AG04450 (cell line): ENCODE measurements at regions not wholly inside any gene's neighbourhood (a gene's known extent, or its start where the extent isn't known, plus 50 kb on each side); places are given as distances from the start of the nearest gene placed in this dataset.

Experiments
- CTCF ChIA-PET: fragments of 300-600, 350-600 bp; formaldehyde crosslinking; extraction: SDS; loops from one replicate; lab custom pipeline; 2022; ENCODE audit warnings: antibody characterized with exemption, inconsistent platforms; lab: Charles Lee
- POLR2A ChIA-PET: fragments of 350-600 bp; formaldehyde crosslinking; extraction: SDS; loops from one replicate; lab custom pipeline; 2021; ENCODE audit warnings: antibody characterized with exemption, inconsistent platforms; lab: Yijun Ruan, JAX
- DNase-seq: peaks from one replicate; pipeline ENCODE4 v3.0.0-alpha.2; 2011; ENCODE audit warnings: low read depth, low spot score
- H3K27ac ChIP-seq: one replicate; pipeline ENCODE4 v1.5.1; 2012; ENCODE audit warnings: low read depth, low read length, control low read depth
- H3K27me3 ChIP-seq: one replicate; pipeline ENCODE4 v1.6.0; 2012; ENCODE audit warnings: low read length; ENCODE audit not compliant: control insufficient read depth, insufficient read depth
- H3K4me3 ChIP-seq: 2 replicates; pipeline ENCODE4 v1.5.1; 2011; ENCODE audit warnings: mild to moderate bottlenecking, low read depth, low read length, control low read depth
- H3K9me3 ChIP-seq: 2 replicates; pipeline ENCODE4 v1.5.1; 2012; ENCODE audit warnings: low read length; ENCODE audit not compliant: control insufficient read depth, insufficient read depth
- CTCF ChIP-seq: IDR thresholded peaks from 2 replicates; pipeline ENCODE4 v1.5.1; 2011; ENCODE audit warnings: low read depth, low read length, control low read depth, inconsistent platforms

DNA sequence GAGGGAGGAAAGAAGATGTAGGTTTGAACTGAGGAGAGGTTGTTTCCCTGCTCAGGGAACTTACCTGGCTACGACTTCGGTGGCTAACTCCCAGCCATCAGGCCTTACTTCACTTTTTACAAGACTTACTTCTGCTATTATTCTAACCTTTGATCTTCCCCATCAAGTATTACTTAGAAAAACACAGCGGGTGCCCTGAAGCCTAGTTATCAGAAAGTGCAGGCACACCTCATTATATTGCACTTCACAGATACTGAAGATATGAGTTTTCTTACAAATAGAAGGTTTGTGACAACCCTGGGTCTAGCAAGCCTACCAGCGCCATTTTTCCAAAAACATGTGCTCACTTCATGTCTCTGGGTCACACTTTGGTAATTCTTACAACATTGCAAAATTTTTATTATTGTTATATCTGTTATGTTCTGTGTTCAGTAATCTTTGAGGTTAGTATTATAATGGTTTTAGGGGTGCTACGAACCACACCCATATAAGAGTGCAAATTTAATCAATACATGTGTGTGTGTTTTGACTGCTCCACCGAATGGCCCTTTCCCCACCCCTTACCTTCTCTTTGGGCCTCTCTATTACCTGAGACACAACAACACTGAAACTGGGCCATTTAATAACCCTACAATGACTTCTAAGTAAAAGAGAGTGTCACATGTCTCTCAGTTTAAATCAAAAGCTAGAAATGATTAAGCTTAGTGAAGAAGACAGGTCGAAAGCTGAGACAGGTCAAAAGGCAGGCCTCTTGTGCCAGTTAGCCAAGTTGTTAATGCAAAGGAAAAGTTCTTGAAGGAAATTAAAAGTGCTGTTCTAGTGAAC is 2102.7 kb upstream of the WWC1 start:
- H3K9me3 ChIP-seq: no peaks in the 10 kb centered on the region
- ChIA-PET CTCF (no interaction called here), POLR2A (no interaction called here)
- TF ChIP-seq CTCF: no peak
- no peaks in the 10 kb centered on the region for H3K27me3 ChIP-seq
- no peak overlapping the region for H3K4me3 ChIP-seq
- no peak for DNase-seq
- no peak overlapping the region for H3K27ac ChIP-seq

- H3K9me3 ChIP-seq: no peaks in the 10 kb centered on the region; the same call in 1 of the 2 replicates
Observed at GRCh38 chr5:166192696-166193095, 2098.7 kb upstream of the WWC1 start.

GRCh38 chr5:166195981-166196380 is 2095.5 kb upstream of the WWC1 start:
- H3K27me3 ChIP-seq: no peaks in the 10 kb centered on the region
- H3K27ac ChIP-seq: no peak overlapping the region
- CTCF ChIA-PET: no interaction called here

More at GRCh38 chr5:166192696-166193095, 2098.7 kb upstream of the WWC1 start:
- Histone ChIP-seq H3K4me3 (no peak overlapping the region), H3K27ac (no peak overlapping the region), H3K27me3 (no peaks in the 10 kb centered on the region)
- no peak for TF ChIP-seq CTCF
- ChIA-PET POLR2A (no interaction called here), CTCF (no interaction called here)
- DNase-seq: no peak

GRCh38 chr5:166200532-166200931 is 2090.9 kb upstream of the WWC1 start:
- DNase-seq: no peak
- ChIA-PET CTCF (no interaction called here), POLR2A (no interaction called here)
- H3K9me3 ChIP-seq: peaks cover 9% of the 10 kb centered on the region
- no peak overlapping the region for H3K27ac ChIP-seq
- H3K4me3 ChIP-seq: no peak overlapping the region
- no peak for TF ChIP-seq CTCF
- no peaks in the 10 kb centered on the region for H3K27me3 ChIP-seq

More at GRCh38 chr5:166195981-166196380, 2095.5 kb upstream of the WWC1 start:
- H3K4me3 ChIP-seq: no peak overlapping the region
- DNase-seq: no peak
- TF ChIP-seq CTCF: no peak
- POLR2A ChIA-PET: no interaction called here
- H3K9me3 ChIP-seq: peaks cover 3% of the 10 kb centered on the region; the same call in 1 of the 2 replicates

GRCh38 chr5:166211640-166212039 is 2079.8 kb upstream of the WWC1 start:
- Histone ChIP-seq H3K27me3 (no peaks in the 10 kb centered on the region), H3K27ac (no peak overlapping the region), H3K9me3 (peaks cover 13% of the 10 kb centered on the region), H3K4me3 (no peak overlapping the region)
- POLR2A ChIA-PET: no interaction called here
- DNase-seq: no peak
- TF ChIP-seq CTCF: no peak
- CTCF ChIA-PET: no interaction called here
